HG02571 (cell line): ENCODE measurements at regions not wholly inside any gene's neighbourhood (a gene's known extent, or its start where the extent isn't known, plus 50 kb on each side); places are given as distances from the start of the nearest gene placed in this dataset.
A peak's percentile ranks its signal among the peaks of the same experiment; 100 is the strongest.

ENCODE experiments used
- ATAC-seq: cut with Tn5 transposase; IDR thresholded peaks from one replicate; pipeline ENCODE4 v1.9.1; 2021; ENCODE audit warnings: mild to moderate bottlenecking, moderate library complexity; ENCODE audit not compliant: unreplicated experiment

GRCh38 chr5:81856948-81857928 lies 106.3 kb upstream of the SSBP2 start:
- no peak for ATAC-seq

GRCh38 chr5:81855591-81855990 lies 104.7 kb upstream of the SSBP2 start:
- no peak for ATAC-seq

GRCh38 chr5:81854915-81855314 lies 104.0 kb upstream of the SSBP2 start:
- ATAC-seq: no peak

GRCh38 chr5:81854485-81854884 lies 103.6 kb upstream of the SSBP2 start:
- no peak for ATAC-seq

GRCh38 chr5:81853030-81853357 lies 102.1 kb upstream of the SSBP2 start:
- no peak for ATAC-seq

GRCh38 chr5:81852291-81853029 lies 101.6 kb upstream of the SSBP2 start:
- ATAC-seq: no peak

GRCh38 chr5:81851481-81852178 lies 100.7 kb upstream of the SSBP2 start:
- peak; percentile 91 for ATAC-seq

- no peak for ATAC-seq
Measured at GRCh38 chr5:81850501-81851357, 99.8 kb upstream of the SSBP2 start.

- no peak for ATAC-seq
Measured at GRCh38 chr5:81849770-81850367, 99.0 kb upstream of the SSBP2 start.

- ATAC-seq: no peak
Measured at GRCh38 chr5:81848362-81848880, 97.5 kb upstream of the SSBP2 start.

GRCh38 chr5:81846301-81846700 lies 95.4 kb upstream of the SSBP2 start:
- no peak for ATAC-seq

- no peak for ATAC-seq
Measured at GRCh38 chr5:81843845-81844244, 92.9 kb upstream of the SSBP2 start.

GRCh38 chr5:81842795-81843398 lies 92.0 kb upstream of the SSBP2 start:
- ATAC-seq: no peak

- no peak for ATAC-seq
Measured at GRCh38 chr5:81839034-81839433, 88.1 kb upstream of the SSBP2 start.

- ATAC-seq: no peak
Measured at GRCh38 chr5:81838307-81838906, 87.5 kb upstream of the SSBP2 start.

- ATAC-seq: no peak
Measured at GRCh38 chr5:81837667-81838306, 86.9 kb upstream of the SSBP2 start.

- no peak for ATAC-seq
Measured at GRCh38 chr5:81835814-81836367, 85.0 kb upstream of the SSBP2 start.

GRCh38 chr5:81834021-81834660 lies 83.2 kb upstream of the SSBP2 start:
- no peak for ATAC-seq
